Peyer's patch (tissue), 4 donors: ENCODE measurements at regions not wholly inside any gene's neighbourhood (a gene's known extent, or its start where the extent isn't known, plus 50 kb on each side); places are given as distances from the start of the nearest gene placed in this dataset.

Source experiments
- CTCF ChIP-seq, 6 experiments: fragments of 450-650 bp in 4 of 6; fragments of 200-600 bp in 2 of 6; sonication (generic) in 1 of 6; IDR thresholded peaks; one replicate each; pipeline ENCODE4 v1.5.1; 2017 to 2019; ENCODE audit warnings: antibody characterized with exemption in 6 of 6, mild to moderate bottlenecking in 3 of 6, moderate library complexity in 1 of 6
- POLR2A ChIP-seq, 2 donors: fragments of 450-650 bp; IDR thresholded peaks; one replicate each; pipeline ENCODE4 v1.5.1; 2017; ENCODE audit warnings: antibody characterized with exemption in 2 of 2, mild to moderate bottlenecking in 2 of 2, moderate library complexity in 2 of 2

GRCh38 chr4:140277576-140277975 is 95.9 kb upstream of the SCOC start:
- TF ChIP-seq CTCF (IDR thresholded peaks at IDR 0.05) = no peak
- no peak for TF ChIP-seq POLR2A (IDR thresholded peaks at IDR 0.05)
